HEK293 (cell line): ENCODE measurements at regions not wholly inside any gene's neighbourhood (a gene's known extent, or its start where the extent isn't known, plus 50 kb on each side); places are given as distances from the start of the nearest gene placed in this dataset.

Source experiments
- CTCF ChIA-PET: fragments of 350-600 bp; formaldehyde crosslinking; extraction: SDS; loops from one replicate; lab custom pipeline; 2021; ENCODE audit warnings: antibody characterized with exemption; lab: Yijun Ruan, JAX
- POLR2A ChIA-PET: fragments of 300-600 bp; formaldehyde crosslinking; extraction: SDS; loops from one replicate; lab custom pipeline; 2020; ENCODE audit warnings: antibody characterized with exemption, inconsistent platforms; lab: Yijun Ruan, JAX
- H3K27ac ChIP-seq: fragments of 200-500 bp; sonication (Bioruptor generic); 2 replicates; pipeline ENCODE4 v1.5.1; 2014; ENCODE audit warnings: low read depth, low read length, control low read depth, inconsistent platforms; ENCODE audit errors: extremely low read depth
- H3K36me3 ChIP-seq, 2 experiments: fragments of 200-500 bp in 1 of 2; sonication (Bioruptor generic) in 1 of 2; 1 replicate in 1 of 2; 2 replicates in 1 of 2; pipeline ENCODE4 v1.5.1; 2014 to 2017; ENCODE audit warnings: inconsistent platforms in 2 of 2, low read length in 2 of 2; ENCODE audit not compliant: control insufficient read depth in 2 of 2, insufficient read depth in 1 of 2
- H3K4me1 ChIP-seq: fragments of 200-500 bp; sonication (Bioruptor generic); 2 replicates; pipeline ENCODE4 v1.5.1; 2014; ENCODE audit warnings: mild to moderate bottlenecking, low read length, inconsistent platforms; ENCODE audit not compliant: control insufficient read depth, insufficient read depth
- H3K4me3 ChIP-seq: 2 replicates; pipeline ENCODE4 v1.5.1; 2011; ENCODE audit warnings: low read depth, mild to moderate bottlenecking, control low read depth, low read length, moderate library complexity
- H3K9me3 ChIP-seq: fragments of 200-500 bp; sonication (Bioruptor generic); 2 replicates; pipeline ENCODE4 v1.5.1; 2014; ENCODE audit warnings: low read depth, low read length, inconsistent platforms; ENCODE audit not compliant: control insufficient read depth, insufficient read depth
- AEBP2 ChIP-seq: fragments of 450-650 bp; formaldehyde crosslinking; IDR thresholded peaks from 2 replicates; pipeline ENCODE4 v1.5.1; 2016; ENCODE audit warnings: missing biosample characterization, missing genetic modification characterization, borderline replicate concordance
- BCL11A ChIP-seq: fragments of 450-650 bp; formaldehyde crosslinking; IDR thresholded peaks from 2 replicates; pipeline ENCODE4 v1.5.1; 2016; ENCODE audit warnings: low read depth, missing biosample characterization, missing genetic modification characterization
- BCL11B ChIP-seq: fragments of 450-650 bp; formaldehyde crosslinking; IDR thresholded peaks from 2 replicates; pipeline ENCODE4 v1.5.1; 2016; ENCODE audit warnings: low read depth, missing biosample characterization, missing genetic modification characterization
- ELK4 ChIP-seq: IDR thresholded peaks from 2 replicates; pipeline ENCODE4 v1.6.1; 2011; ENCODE audit warnings: mild to moderate bottlenecking, low read depth, low read length, borderline replicate concordance
- IKZF3 ChIP-seq: fragments of 450-650 bp; IDR thresholded peaks from 2 replicates; pipeline ENCODE4 v1.5.0; 2018; ENCODE audit warnings: missing biosample characterization, mild to moderate bottlenecking, missing genetic modification characterization, moderate library complexity
- KLF9 ChIP-seq: fragments of 450-650 bp; formaldehyde crosslinking; IDR thresholded peaks from 2 replicates; pipeline ENCODE4 v1.5.1; 2016; ENCODE audit warnings: missing biosample characterization, missing genetic modification characterization, low read depth
- MYNN ChIP-seq: fragments of 450-650 bp; formaldehyde crosslinking; IDR thresholded peaks from 2 replicates; pipeline ENCODE4 v1.5.1; 2016; ENCODE audit warnings: missing biosample characterization, missing genetic modification characterization, borderline replicate concordance
- TRIM28 ChIP-seq: IDR thresholded peaks from 2 replicates; pipeline ENCODE4 v1.6.1; 2011; ENCODE audit warnings: low read length, control low read depth, borderline replicate concordance
- ZBTB1 ChIP-seq: fragments of 450-650 bp; formaldehyde crosslinking; IDR thresholded peaks from 2 replicates; pipeline ENCODE4 v1.5.1; 2016; ENCODE audit warnings: missing biosample characterization, missing genetic modification characterization
- ZFP41 ChIP-seq: fragments of 450-650 bp; formaldehyde crosslinking; IDR thresholded peaks from 2 replicates; pipeline ENCODE4 v1.5.1; 2016; ENCODE audit warnings: missing biosample characterization, missing genetic modification characterization, borderline replicate concordance
- ZNF132 ChIP-seq: fragments of 450-650 bp; formaldehyde crosslinking; IDR thresholded peaks from 2 replicates; pipeline ENCODE4 v1.5.1; 2017; ENCODE audit warnings: missing biosample characterization, missing genetic modification characterization, borderline replicate concordance
- ZNF24 ChIP-seq: fragments of 450-650 bp; formaldehyde crosslinking; IDR thresholded peaks from 2 replicates; pipeline ENCODE4 v1.5.1; 2016; ENCODE audit warnings: missing biosample characterization, missing genetic modification characterization
- ZNF292 ChIP-seq: fragments of 450-650 bp; formaldehyde crosslinking; IDR thresholded peaks from 2 replicates; pipeline ENCODE4 v1.5.1; 2016; ENCODE audit warnings: low read depth, missing biosample characterization, missing genetic modification characterization, borderline replicate concordance
- ZNF302 ChIP-seq: fragments of 450-650 bp; formaldehyde crosslinking; IDR thresholded peaks from 2 replicates; pipeline ENCODE4 v1.5.1; 2016; ENCODE audit warnings: missing biosample characterization, missing genetic modification characterization, low read depth
- ZNF324 ChIP-seq: fragments of 450-650 bp; formaldehyde crosslinking; IDR thresholded peaks from 2 replicates; pipeline ENCODE4 v1.5.1; 2016; ENCODE audit warnings: missing biosample characterization, missing genetic modification characterization
- ZNF416 ChIP-seq: fragments of 450-650 bp; formaldehyde crosslinking; IDR thresholded peaks from 2 replicates; pipeline ENCODE4 v1.5.1; 2016; ENCODE audit warnings: missing biosample characterization, missing genetic modification characterization
- ZNF426 ChIP-seq: fragments of 450-650 bp; formaldehyde crosslinking; IDR thresholded peaks from 2 replicates; pipeline ENCODE4 v1.5.1; 2017; ENCODE audit warnings: missing biosample characterization, missing genetic modification characterization, mild to moderate bottlenecking, inconsistent platforms, moderate library complexity
- ZNF501 ChIP-seq: fragments of 450-650 bp; formaldehyde crosslinking; IDR thresholded peaks from 2 replicates; pipeline ENCODE4 v1.5.1; 2016; ENCODE audit warnings: missing biosample characterization, missing genetic modification characterization
- ZNF530 ChIP-seq: fragments of 450-650 bp; formaldehyde crosslinking; IDR thresholded peaks from 2 replicates; pipeline ENCODE4 v1.5.1; 2016; ENCODE audit warnings: low read depth, missing biosample characterization, missing genetic modification characterization
- ZNF549 ChIP-seq: fragments of 450-650 bp; IDR thresholded peaks from 2 replicates; pipeline ENCODE4 v1.5.1; 2018; ENCODE audit warnings: missing biosample characterization, missing genetic modification characterization, mild to moderate bottlenecking, inconsistent platforms, moderate library complexity
- ZNF580 ChIP-seq: fragments of 450-650 bp; formaldehyde crosslinking; IDR thresholded peaks from 2 replicates; pipeline ENCODE4 v1.5.1; 2016; ENCODE audit warnings: missing biosample characterization, missing genetic modification characterization
- ZNF585B ChIP-seq: fragments of 450-650 bp; formaldehyde crosslinking; IDR thresholded peaks from 2 replicates; pipeline ENCODE4 v1.5.1; 2016; ENCODE audit warnings: missing biosample characterization, missing genetic modification characterization
- ZNF621 ChIP-seq: fragments of 450-650 bp; formaldehyde crosslinking; IDR thresholded peaks from 2 replicates; pipeline ENCODE4 v1.5.1; 2017; ENCODE audit warnings: missing biosample characterization, missing genetic modification characterization
- ZNF639 ChIP-seq: fragments of 450-650 bp; formaldehyde crosslinking; IDR thresholded peaks from 2 replicates; pipeline ENCODE4 v1.5.1; 2016; ENCODE audit warnings: missing biosample characterization, missing genetic modification characterization
- ZNF670 ChIP-seq: fragments of 450-650 bp; formaldehyde crosslinking; IDR thresholded peaks from 2 replicates; pipeline ENCODE4 v1.5.1; 2016; ENCODE audit warnings: missing biosample characterization, missing genetic modification characterization, low read depth
- ZNF692 ChIP-seq: fragments of 450-650 bp; formaldehyde crosslinking; IDR thresholded peaks from 2 replicates; pipeline ENCODE4 v1.5.1; 2016; ENCODE audit warnings: missing biosample characterization, missing genetic modification characterization
- ZNF747 ChIP-seq: fragments of 450-650 bp; formaldehyde crosslinking; IDR thresholded peaks from 2 replicates; pipeline ENCODE4 v1.5.1; 2016; ENCODE audit warnings: missing biosample characterization, missing genetic modification characterization
- ZNF830 ChIP-seq: fragments of 450-650 bp; IDR thresholded peaks from 2 replicates; pipeline ENCODE4 v1.5.0; 2018; ENCODE audit warnings: missing biosample characterization, missing genetic modification characterization, low read depth, mild to moderate bottlenecking, moderate library complexity

- TF ChIP-seq MYNN (tag by site-specific recombination) = no peak
- TF ChIP-seq ZNF621 (tag by site-specific recombination) = no peak
- no peak for TF ChIP-seq ZFP41
- TF ChIP-seq TRIM28 = no peak
- TF ChIP-seq ZNF830 = no peak
- no peak for TF ChIP-seq ZBTB1
- no peak for TF ChIP-seq ZNF416 (tag by site-specific recombination)
- Histone ChIP-seq H3K27ac (no peak overlapping the region), H3K9me3 (no peaks in the 10 kb centered on the region), H3K4me1 (no peaks in the 10 kb centered on the region), H3K36me3 (no peaks in the 10 kb centered on the region), H3K4me3 (no peak overlapping the region)
- POLR2A ChIA-PET = no interaction called here
- CTCF ChIA-PET = no interaction called here
Measured at GRCh38 chr4:179447308-179447707, 2005.1 kb upstream of the AGA start.

- Histone ChIP-seq H3K9me3 (no peaks in the 10 kb centered on the region), H3K4me3 (no peak overlapping the region), H3K36me3 (no peaks in the 10 kb centered on the region), H3K27ac (no peak overlapping the region), H3K4me1 (no peaks in the 10 kb centered on the region)
- POLR2A ChIA-PET = no interaction called here
- no peak for TF ChIP-seq BCL11B (tag by site-specific recombination)
- TF ChIP-seq ZNF501 (tag by site-specific recombination) = no peak
- TF ChIP-seq ZNF530 (tag by site-specific recombination) = no peak
- TF ChIP-seq AEBP2 (tag by site-specific recombination) = no peak
- no peak for TF ChIP-seq IKZF3
- TF ChIP-seq MYNN (tag by site-specific recombination) = no peak
- TF ChIP-seq KLF9 (tag by site-specific recombination) = no peak
- no peak for TF ChIP-seq ZNF692 (tag by site-specific recombination)
- CTCF ChIA-PET = no interaction called here
Measured at GRCh38 chr4:179465131-179465797, 2023.0 kb upstream of the AGA start.

- no peaks in the 10 kb centered on the region for H3K4me1 ChIP-seq
- no peak overlapping the region for H3K4me3 ChIP-seq
- POLR2A ChIA-PET = no interaction called here
- no peak overlapping the region for H3K27ac ChIP-seq
- H3K9me3 ChIP-seq = no peaks in the 10 kb centered on the region
- CTCF ChIA-PET = no interaction called here
- no peaks in the 10 kb centered on the region for H3K36me3 ChIP-seq
- TF ChIP-seq ZNF549 (no peak), ZNF132 (tag by site-specific recombination) (no peak), ZNF747 (no peak), ZNF426 (tag by site-specific recombination) (no peak), MYNN (tag by site-specific recombination) (no peak), ZNF585B (tag by site-specific recombination) (no peak), ZNF670 (no peak), ZNF324 (tag by site-specific recombination) (no peak), ZNF24 (tag by site-specific recombination) (no peak), BCL11A (no peak), ZNF639 (tag by site-specific recombination) (no peak), ZNF580 (no peak), ELK4 (no peak), ZNF302 (tag by site-specific recombination) (no peak), ZNF292 (tag by site-specific recombination) (no peak)
Measured at GRCh38 chr4:179467878-179468277, 2025.6 kb upstream of the AGA start.
